ENCODE measurements at regions not wholly inside any gene's neighbourhood (a gene's known extent, or its start where the extent isn't known, plus 50 kb on each side); places are given as distances from the start of the nearest gene placed in this dataset.

DNA sequence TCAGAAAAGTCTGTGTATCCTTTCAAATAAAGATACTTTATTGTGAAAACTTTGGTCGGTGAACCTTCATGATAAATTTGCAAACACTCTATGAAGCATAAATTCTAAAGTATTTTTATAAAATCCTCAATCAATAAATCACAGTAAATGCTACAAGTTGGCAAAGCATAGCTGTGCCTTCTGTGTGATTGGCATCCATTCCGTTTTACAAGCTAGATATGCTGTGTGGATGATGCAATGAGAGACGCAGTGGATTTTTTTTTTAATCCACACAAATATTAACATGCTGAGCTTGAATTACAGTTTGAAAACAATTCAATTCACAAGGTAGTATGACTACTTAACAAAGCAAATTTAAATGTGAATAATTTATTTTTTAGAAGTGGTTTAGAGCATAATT, 937.2 kb downstream of the ZPLD1 start:
- 92% methylated on average over 3 of the region's 3 CpGs; no CpG with 5 or more reads in 1 of the 2 experiments for WGBS, 2 experiments (ENCODE audit: extremely low coverage in 1 of 2, insufficient coverage in 1 of 2, insufficient read length in 1 of 2, insufficient replicate concordance in 2 of 2, low coverage in 1 of 2, low lambda C conversion rate in 2 of 2, missing lambda C conversion rate in 1 of 2)
- DNase-seq (ENCODE audit: low read depth in 1 of 2, low spot score in 2 of 2) = no peak
- Histone ChIP-seq H4K5ac (ENCODE audit: insufficient read length, low read depth, low read length) (no peak overlapping the region), H3K4me2 (ENCODE audit: insufficient read depth in 1 of 2, low read depth in 2 of 2, low read length in 2 of 2) (no peak overlapping the region), H3K4me3 (ENCODE audit: extremely low read depth in 1 of 4, insufficient read depth in 2 of 4, low read depth in 3 of 4, low read length in 4 of 4) (no peak overlapping the region), H2AFZ (ENCODE audit: low read length) (no peak overlapping the region), H3K18ac (ENCODE audit: extremely low read depth, low read length) (no peak overlapping the region), H3K9me3 (ENCODE audit: insufficient read depth in 2 of 2, low read depth in 1 of 2, low read length in 1 of 2) (no peaks in the 10 kb centered on the region), H4K8ac (ENCODE audit: extremely low read depth, insufficient read depth, low read length) (no peak overlapping the region), H3K79me1 (ENCODE audit: low read depth, low read length) (no peaks in the 10 kb centered on the region), H3K79me2 (ENCODE audit: control insufficient read depth in 1 of 2, insufficient read depth in 2 of 2, low read length in 2 of 2) (no peaks in the 10 kb centered on the region), H2BK5ac (ENCODE audit: low read depth, low read length) (no peak overlapping the region), H2BK15ac (ENCODE audit: low read length) (no peak overlapping the region), H3K27me3 (replicated peaks in 1 of 4; ENCODE audit: control insufficient read depth in 3 of 4, extremely low read depth in 1 of 4, insufficient read depth in 3 of 4, low read length in 3 of 4) (no peaks in the 10 kb centered on the region), H3K4ac (replicated peaks; ENCODE audit: insufficient read length, low read depth, low read length) (no peak overlapping the region), H3K56ac (replicated peaks; ENCODE audit: insufficient read length, low read depth, low read length) (no peak overlapping the region), H3K14ac (ENCODE audit: insufficient read length) (no peak overlapping the region), H2AK5ac (ENCODE audit: low read depth, low read length) (no peak overlapping the region), H3K27ac (ENCODE audit: low read depth, low read length) (no peak overlapping the region), H4K91ac (replicated peaks; ENCODE audit: insufficient read length, low read length) (no peak overlapping the region), H3K23ac (ENCODE audit: insufficient read length) (no peak overlapping the region), H4K20me1 (replicated peaks in 1 of 2; ENCODE audit: control insufficient read depth in 1 of 2, insufficient read depth in 2 of 2, low read length in 2 of 2) (no peaks in the 10 kb centered on the region), H3K23me2 (ENCODE audit: low read depth, low read length) (no peaks in the 10 kb centered on the region), H2BK20ac (ENCODE audit: low read length) (no peak overlapping the region), H2BK120ac (replicated peaks; ENCODE audit: low read depth, low read length) (no peak overlapping the region), H3K4me1 (replicated peaks in 1 of 4; ENCODE audit: control insufficient read depth in 3 of 4, insufficient read depth in 4 of 4, low read length in 3 of 4) (no peaks in the 10 kb centered on the region), H3K9ac (replicated peaks in 1 of 4; ENCODE audit: extremely low read depth in 1 of 4, low read depth in 3 of 4, low read length in 3 of 4) (no peak overlapping the region), H2BK12ac (ENCODE audit: low read depth, low read length) (no peak overlapping the region), H3K36me3 (ENCODE audit: control insufficient read depth in 2 of 4, insufficient read depth in 4 of 4, low read length in 3 of 4) (no peaks in the 10 kb centered on the region)
- no peak for FAIRE-seq
- ChIA-PET POLR2A (ENCODE audit: partially characterized antibody) (no interaction called here), CTCF (ENCODE audit: partially characterized antibody) (no interaction called here)
- TF ChIP-seq POLR2AphosphoS5 (IDR thresholded peaks at IDR 0.05; ENCODE audit: low read depth, low read length) = no peak
- no peak for TF ChIP-seq PHF8 (conservative IDR thresholded peaks at IDR 0.05; ENCODE audit: low read depth, low read length)
- no peak for TF ChIP-seq GTF2F1 (IDR thresholded peaks at IDR 0.05; ENCODE audit: borderline replicate concordance, low read depth, low read length)
- no peak for TF ChIP-seq SRF (IDR thresholded peaks at IDR 0.05; ENCODE audit: low read depth, low read length)
- TF ChIP-seq, protein P1, sequence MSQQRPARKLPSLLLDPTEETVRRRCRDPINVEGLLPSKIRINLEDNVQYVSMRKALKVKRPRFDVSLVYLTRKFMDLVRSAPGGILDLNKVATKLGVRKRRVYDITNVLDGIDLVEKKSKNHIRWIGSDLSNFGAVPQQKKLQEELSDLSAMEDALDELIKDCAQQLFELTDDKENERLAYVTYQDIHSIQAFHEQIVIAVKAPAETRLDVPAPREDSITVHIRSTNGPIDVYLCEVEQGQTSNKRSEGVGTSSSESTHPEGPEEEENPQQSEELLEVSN (IDR thresholded peaks at IDR 0.05) = no peak
- TF ChIP-seq SUZ12 (IDR thresholded peaks at IDR 0.05; ENCODE audit: low read length) = no peak
- TF ChIP-seq BRCA1 (IDR thresholded peaks at IDR 0.05; ENCODE audit: low read depth, low read length) = no peak
- no peak for TF ChIP-seq KDM4A (IDR thresholded peaks at IDR 0.05; ENCODE audit: low read depth, low read length, severe bottlenecking)
- TF ChIP-seq SIRT6 (IDR thresholded peaks at IDR 0.05; ENCODE audit: low read length) = no peak
